ENCODE measurements at regions not wholly inside any gene's neighbourhood (a gene's known extent, or its start where the extent isn't known, plus 50 kb on each side); places are given as distances from the start of the nearest gene placed in this dataset.
"Not testable (repeated sequence)": the region's sequence is repeated elsewhere in the genome, so short reads cannot be mapped to it uniquely, and the experiment has no call there.

DNA sequence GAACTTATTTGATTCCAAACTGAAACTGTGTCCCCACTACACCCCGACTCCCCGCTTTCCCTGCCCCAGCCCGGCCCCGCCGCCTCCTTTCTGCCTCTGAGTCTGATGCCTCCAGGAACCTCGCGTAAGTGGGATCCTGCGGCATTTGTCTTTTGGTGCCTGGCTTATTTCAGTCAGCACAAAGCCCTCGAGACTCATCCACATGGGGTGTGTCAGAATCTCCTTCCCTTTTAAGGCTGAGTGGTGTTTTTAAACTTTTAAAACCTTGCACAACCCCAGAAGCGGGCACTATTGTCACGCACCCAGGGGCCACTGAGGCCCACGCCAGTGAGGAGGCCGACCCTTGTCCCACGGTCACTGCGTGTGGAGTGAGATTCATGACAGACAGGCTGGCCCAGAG is 206.9 kb downstream of the NPIPB11 start:
- peak; percentile 75 for DNase-seq (ENCODE audit: low read depth)

- DNase-seq (ENCODE audit: low read depth): no peak
Measured at GRCh38 chr16:29198731-29199521, 207.6 kb downstream of the NPIPB11 start.

DNA sequence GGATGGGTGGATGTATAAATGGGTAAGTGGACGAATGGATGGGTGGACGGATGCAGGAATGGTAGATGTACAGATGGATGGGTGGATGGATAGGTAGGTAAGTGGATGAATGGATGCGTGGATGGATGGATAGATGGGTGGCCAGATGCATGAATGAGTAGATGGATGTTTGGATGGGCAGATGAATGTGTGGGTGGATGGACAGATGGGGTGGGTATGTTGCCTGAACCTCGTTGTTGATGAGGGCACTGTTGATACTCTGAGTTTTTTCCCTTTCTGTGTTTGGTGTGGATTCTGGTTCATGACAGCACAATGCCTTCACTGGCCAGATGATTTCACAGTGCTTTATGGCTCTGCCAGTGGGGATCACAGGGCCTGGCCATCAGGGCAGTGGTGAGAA is 208.3 kb downstream of the NPIPB11 start:
- DNase-seq (ENCODE audit: low read depth): no peak

- not testable (repeated sequence) for DNase-seq (ENCODE audit: low read depth)
Measured at GRCh38 chr16:29197494-29198100, 208.9 kb downstream of the NPIPB11 start.

- not testable (repeated sequence) for DNase-seq (ENCODE audit: low read depth)
Measured at GRCh38 chr16:29196746-29197145, 209.8 kb downstream of the NPIPB11 start.

DNA sequence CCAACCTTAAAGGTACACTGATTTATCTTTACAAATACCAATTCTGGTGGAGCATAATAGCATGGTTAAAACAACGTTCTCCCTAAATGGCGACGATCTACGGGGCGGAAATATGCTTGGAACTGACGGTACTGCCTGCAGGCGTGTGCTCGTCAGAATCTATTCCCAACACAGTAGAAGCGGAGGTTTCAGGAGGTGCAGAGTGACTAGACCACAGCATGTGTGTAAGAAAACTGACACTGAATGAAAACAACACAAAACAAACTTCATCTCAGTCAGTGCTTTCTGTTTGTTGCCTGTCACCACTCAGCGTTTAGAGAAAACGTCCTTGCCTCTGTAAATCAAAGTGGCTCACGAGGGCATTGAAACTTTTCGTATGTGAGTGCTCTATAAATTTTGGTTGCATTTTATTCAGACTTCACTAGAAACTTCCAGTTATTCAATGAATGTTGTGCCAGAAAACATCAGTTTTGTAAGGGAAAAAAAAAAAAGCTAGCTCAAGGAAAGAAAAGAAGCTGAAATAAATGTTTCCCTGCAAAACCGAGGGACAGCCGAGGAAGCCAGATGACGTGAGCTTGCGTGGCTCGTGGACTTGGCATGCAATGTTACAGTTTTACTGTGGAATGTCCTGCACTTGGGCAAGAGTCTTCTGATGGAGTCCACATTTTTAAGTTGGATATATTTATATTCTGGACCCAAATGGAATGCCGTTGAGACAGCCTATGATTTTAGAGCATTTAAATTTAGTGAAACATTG is 210.4 kb downstream of the LAT start:
- DNase-seq (ENCODE audit: low read depth): peak; percentile 68

DNA sequence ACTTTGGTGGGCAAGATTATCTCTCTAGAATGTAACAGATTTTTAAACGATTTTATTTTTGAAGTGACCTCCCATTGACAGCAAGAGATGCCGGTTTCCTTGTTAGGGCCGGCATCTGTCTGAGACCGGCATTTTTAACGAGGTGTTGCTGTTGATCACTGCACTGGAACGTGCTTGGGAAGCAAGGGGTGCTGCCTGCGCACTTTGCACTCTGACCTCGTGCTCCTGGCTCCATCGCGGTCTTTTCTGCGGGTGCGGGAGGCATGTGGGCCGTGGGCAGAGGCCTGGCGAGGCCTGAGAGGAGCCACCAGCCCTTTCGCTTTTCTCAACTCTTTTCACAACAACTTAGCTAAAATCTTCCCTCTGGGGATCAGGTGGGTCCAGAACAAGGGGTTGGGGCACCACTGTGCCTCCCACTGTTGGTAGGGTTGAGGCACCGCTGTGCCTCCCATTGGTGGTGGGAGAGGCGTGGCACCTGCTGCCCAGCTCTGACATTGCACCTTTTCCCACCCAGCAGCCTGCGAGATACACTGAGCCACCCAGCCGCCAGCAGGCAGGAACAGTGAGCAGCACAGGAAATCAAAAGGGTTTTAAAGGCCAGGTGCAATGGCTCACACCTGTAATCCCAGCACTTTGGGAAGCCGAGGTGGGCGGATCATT is 209.5 kb downstream of the LAT start:
- DNase-seq (ENCODE audit: low read depth): not testable (repeated sequence)

GRCh38 chr16:29193634-29194033 is 208.8 kb downstream of the LAT start:
- DNase-seq (ENCODE audit: low read depth): not testable (repeated sequence)

- DNase-seq (ENCODE audit: low read depth): not testable (repeated sequence)
Measured at GRCh38 chr16:29193248-29193574, 208.4 kb downstream of the LAT start.

DNA sequence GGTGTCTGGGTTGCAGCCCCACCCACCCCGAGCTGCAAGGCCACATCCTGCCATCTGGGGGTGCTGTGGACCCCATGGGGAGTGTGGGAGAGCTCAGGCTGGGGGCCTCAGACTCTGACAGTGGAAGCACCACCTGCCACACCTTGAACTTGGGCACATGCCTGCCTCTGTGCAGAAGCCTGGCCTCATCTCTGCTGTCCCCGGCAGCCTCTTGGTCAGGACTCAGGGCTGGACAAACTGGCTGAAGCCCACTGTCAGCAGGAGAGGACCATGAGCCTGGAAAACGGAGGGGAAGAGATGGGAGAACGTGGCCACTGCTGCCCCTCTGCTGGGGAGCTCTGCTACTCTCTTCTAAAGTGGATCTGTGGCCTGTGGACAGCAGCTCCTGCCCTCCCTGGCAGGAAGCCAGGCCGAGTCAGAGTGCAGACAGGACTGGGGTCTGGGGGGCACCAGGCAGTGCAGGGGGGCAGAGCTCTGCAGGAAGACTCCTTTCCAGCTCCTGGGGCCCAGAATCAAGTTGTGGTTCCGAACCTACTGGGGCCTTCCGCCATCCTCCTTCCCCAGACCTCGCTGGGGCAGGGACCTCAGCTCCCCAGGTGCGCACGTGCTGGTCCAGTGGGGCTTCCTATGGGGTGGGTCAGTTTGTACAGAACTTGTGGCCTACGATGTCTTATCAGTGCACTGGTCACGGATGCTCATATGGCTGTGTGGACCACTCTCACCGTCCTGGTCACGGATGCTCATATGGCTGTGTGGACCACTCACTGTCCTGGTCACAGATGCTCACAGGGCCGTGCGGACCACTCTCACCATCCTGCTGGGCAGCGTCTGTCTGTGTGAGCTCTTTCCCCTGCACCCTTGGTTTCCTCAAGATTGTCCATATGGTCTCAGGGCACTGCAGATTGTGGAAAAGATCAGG is 207.7 kb downstream of the LAT start:
- no peak for DNase-seq (ENCODE audit: low read depth)

- not testable (repeated sequence) for DNase-seq (ENCODE audit: low read depth)
Measured at GRCh38 chr16:29191636-29192180, 206.9 kb downstream of the LAT start.

GRCh38 chr16:29190553-29191431 is 205.9 kb downstream of the LAT start:
- DNase-seq (ENCODE audit: low read depth): not testable (repeated sequence)

GRCh38 chr16:29188806-29189205 is 204.0 kb downstream of the LAT start:
- DNase-seq (ENCODE audit: low read depth): not testable (repeated sequence)

GRCh38 chr16:29186306-29187220 is 201.7 kb downstream of the LAT start:
- DNase-seq (ENCODE audit: low read depth): not testable (repeated sequence)

GRCh38 chr16:29185872-29186271 is 201.0 kb downstream of the LAT start:
- DNase-seq (ENCODE audit: low read depth): not testable (repeated sequence)

- not testable (repeated sequence) for DNase-seq (ENCODE audit: low read depth)
Measured at GRCh38 chr16:29184738-29185438, 200.0 kb downstream of the LAT start.

GRCh38 chr16:29182940-29183868 is 198.4 kb downstream of the LAT start:
- DNase-seq (ENCODE audit: low read depth): not testable (repeated sequence)

Data from amniotic epithelial cell (primary cell).